A549 (cell line): ENCODE measurements at regions not wholly inside any gene's neighbourhood (a gene's known extent, or its start where the extent isn't known, plus 50 kb on each side); places are given as distances from the start of the nearest gene placed in this dataset.
"Not testable (repeated sequence)": the region's sequence is repeated elsewhere in the genome, so short reads cannot be mapped to it uniquely, and the experiment has no call there.

ENCODE experiments used
- ATAC-seq, 2 experiments: fragments of 200-7000 bp in 1 of 2; fragments of >200 bp in 1 of 2; cut with Nextera tagmentation in 1 of 2; cut with Tn5 transposase in 1 of 2; 3 replicates each; pipeline versions ENCODE4 v1.8.0 to v1.9.1; 2018 to 2020; ENCODE audit warnings: mild to moderate bottlenecking in 1 of 2, moderate library complexity in 1 of 2
- CTCF ChIA-PET: fragments of 300-600 bp; sonication (Branson Sonifier 250); formaldehyde crosslinking; extraction: SDS; loops from one replicate; lab custom pipeline; 2021; ENCODE audit warnings: antibody characterized with exemption, inconsistent platforms; lab: Yijun Ruan, JAX
- POLR2A ChIA-PET: fragments of 350-600 bp; formaldehyde crosslinking; extraction: SDS; loops from one replicate; lab custom pipeline; 2021; ENCODE audit warnings: antibody characterized with exemption, inconsistent platforms; lab: Yijun Ruan, JAX
- DNase-seq, 2 experiments: peaks; one replicate each; pipeline versions ENCODE4 v3.0.0 to v3.0.0-alpha.2; 2011 to 2016; ENCODE audit warnings: low read depth in 1 of 2, low spot score in 1 of 2
- FAIRE-seq: peaks from 2 replicates; lab custom pipeline; 2011; peaks lifted over from hg19 to GRCh38; lab: Jason Lieb, UNC
- H3K27ac ChIP-seq, 2 experiments: fragments of >200 bp; sonication (Bioruptor Twin); formaldehyde crosslinking; 3 replicates each; pipeline ENCODE4 v1.5.1; 2016 to 2017
- H3K4me1 ChIP-seq: fragments of >200 bp; sonication (Bioruptor Twin); formaldehyde crosslinking; 3 replicates; pipeline ENCODE4 v1.6.1; 2016
- H3K4me2 ChIP-seq: fragments of >200 bp; sonication (Bioruptor Twin); formaldehyde crosslinking; 3 replicates; pipeline ENCODE4 v1.6.1; 2016
- H3K4me3 ChIP-seq: fragments of >200 bp; sonication (Bioruptor Twin); formaldehyde crosslinking; 3 replicates; pipeline ENCODE4 v1.5.1; 2016
- H3K9me3 ChIP-seq: fragments of >200 bp; sonication (Bioruptor Twin); formaldehyde crosslinking; 3 replicates; pipeline ENCODE4 v1.6.1; 2016
- ATOH8 ChIP-seq: fragments of 250-450 bp; sonication (Bioruptor Pico); IDR thresholded peaks from 2 replicates; pipeline ENCODE4 v1.5.0; 2020; ENCODE audit warnings: low read depth, mild to moderate bottlenecking, moderate library complexity
- CEBPB ChIP-seq, 2 experiments: fragments of >200 bp in 1 of 2; sonication (Bioruptor Twin) in 1 of 2; formaldehyde crosslinking in 1 of 2; IDR thresholded peaks; 2 replicates each; pipeline ENCODE4 v1.6.1; 2012 to 2016
- E2F6 ChIP-seq: IDR thresholded peaks from 2 replicates; pipeline ENCODE4 v1.6.1; 2012; ENCODE audit warnings: low read depth, borderline replicate concordance
- EP300 ChIP-seq, 2 experiments: fragments of >200 bp; sonication (Bioruptor Twin); formaldehyde crosslinking; IDR thresholded peaks; 2 replicates in 1 of 2; 3 replicates in 1 of 2; pipeline ENCODE4 v1.6.1; 2016 to 2017
- GATA3 ChIP-seq: IDR thresholded peaks from 2 replicates; pipeline ENCODE4 v1.6.1; 2012; ENCODE audit warnings: borderline replicate concordance
- JUNB ChIP-seq: fragments of >200 bp; sonication (Bioruptor Twin); formaldehyde crosslinking; IDR thresholded peaks from 2 replicates; pipeline ENCODE4 v1.6.1; 2016
- KDM5A ChIP-seq: fragments of 200-600 bp; sonication (generic); IDR thresholded peaks from 2 replicates; pipeline ENCODE4 v1.6.1; 2016; ENCODE audit warnings: antibody characterized with exemption, mild to moderate bottlenecking
- MAFK ChIP-seq: fragments of 450-650 bp; IDR thresholded peaks from 2 replicates; pipeline ENCODE4 v1.6.1; 2014; ENCODE audit not compliant: partially characterized antibody
- MAX ChIP-seq: IDR thresholded peaks from 2 replicates; pipeline ENCODE4 v1.6.1; 2012
- NFE2L2 ChIP-seq: fragments of 150-350 bp; conservative IDR thresholded peaks from 2 replicates; pipeline ENCODE4 v1.6.1; 2014; ENCODE audit warnings: low read length
- POLR2AphosphoS2 ChIP-seq: conservative IDR thresholded peaks from 2 replicates; pipeline ENCODE4 v1.6.1; 2012; ENCODE audit warnings: low read length, improper control_type of control experiment, inconsistent platforms
- RARB ChIP-seq: fragments of 250-450 bp; sonication (Bioruptor Pico); IDR thresholded peaks from 2 replicates; pipeline ENCODE4 v1.8.0; 2021; ENCODE audit warnings: mild to moderate bottlenecking, moderate library complexity
- RCOR1 ChIP-seq: fragments of 150-350 bp; IDR thresholded peaks from 2 replicates; pipeline ENCODE4 v1.6.1; 2014; ENCODE audit warnings: antibody characterized with exemption, low read length, low read depth
- RFX5 ChIP-seq: fragments of 450-650 bp; IDR thresholded peaks from 2 replicates; pipeline ENCODE4 v1.7.1; 2014; ENCODE audit warnings: antibody characterized with exemption, mild to moderate bottlenecking, moderate library complexity
- SMC3 ChIP-seq: fragments of >200 bp; sonication (Bioruptor Twin); formaldehyde crosslinking; IDR thresholded peaks from 3 replicates; pipeline ENCODE4 v1.6.1; 2018; ENCODE audit warnings: inconsistent platforms
- TP53 ChIP-seq: fragments of 250-450 bp; sonication (Bioruptor Pico); IDR thresholded peaks from 2 replicates; pipeline ENCODE4 v1.5.0; 2021; ENCODE audit warnings: mild to moderate bottlenecking, moderate library complexity
- ZNF302 ChIP-seq: fragments of 250-450 bp; sonication (Bioruptor Pico); IDR thresholded peaks from 2 replicates; pipeline ENCODE4 v1.9.0; 2021; ENCODE audit warnings: inconsistent platforms, mild to moderate bottlenecking, moderate library complexity
- WGBS: methylation state at CpG from one replicate; pipeline ENCODE4 v1.1.6; 2017; ENCODE audit errors: missing lambda C conversion rate; 5-methylcytosine and 5-hydroxymethylcytosine counted together
- TF ChIP-seq, protein P1 (sequence below): fragments of 150-350 bp; IDR thresholded peaks from 2 replicates; pipeline ENCODE4 v1.6.1; 2014; ENCODE audit warnings: low read depth, mild to moderate bottlenecking, low read length
- TF ChIP-seq, protein P2 (sequence below): fragments of >200 bp; sonication (Bioruptor Twin); formaldehyde crosslinking; IDR thresholded peaks from 3 replicates; pipeline ENCODE4 v1.6.1; 2016

DNA sequence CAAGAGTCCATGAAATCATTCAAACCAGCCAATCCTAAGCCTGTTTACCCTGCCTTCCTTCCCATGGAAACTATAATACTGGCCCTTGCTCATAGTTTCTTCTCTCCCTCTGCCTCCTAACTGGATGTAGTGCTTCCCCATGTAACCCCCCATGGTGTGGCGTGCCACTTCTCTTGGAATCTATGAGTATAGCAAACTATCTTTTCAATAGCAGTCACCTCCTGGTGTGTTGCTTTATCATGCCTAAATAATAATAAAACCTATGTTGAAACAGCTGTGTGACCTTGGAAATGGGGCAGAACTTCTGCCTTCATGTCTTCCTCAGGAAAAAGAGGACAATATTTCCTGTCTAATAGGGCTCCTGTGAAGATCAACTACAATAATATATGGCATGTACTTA lies 234.8 kb upstream of the EDNRA start:
- peaks cover 19% of the 10 kb centered on the region for H3K4me1 ChIP-seq
- H3K27ac ChIP-seq: peak overlapping the region in 1 of 2 experiments; percentile 83; a peak in 3 of 6 replicates
- H3K4me2 ChIP-seq: no peak overlapping the region
- ChIA-PET CTCF (no interaction called here), POLR2A (no interaction called here)
- 78% methylated on average over 1 of the region's 1 CpG for WGBS
- ATAC-seq: no peak
- H3K4me3 ChIP-seq: no peak overlapping the region
- FAIRE-seq: no peak
- no peak for DNase-seq
- H3K9me3 ChIP-seq: 0 out of 3 replicates have a peak, but pooled peaks cover 2% of the 10 kb centered on the region
- no peak for TF ChIP-seq ATOH8
- no peak for TF ChIP-seq MAFK
- TF ChIP-seq, protein P1, sequence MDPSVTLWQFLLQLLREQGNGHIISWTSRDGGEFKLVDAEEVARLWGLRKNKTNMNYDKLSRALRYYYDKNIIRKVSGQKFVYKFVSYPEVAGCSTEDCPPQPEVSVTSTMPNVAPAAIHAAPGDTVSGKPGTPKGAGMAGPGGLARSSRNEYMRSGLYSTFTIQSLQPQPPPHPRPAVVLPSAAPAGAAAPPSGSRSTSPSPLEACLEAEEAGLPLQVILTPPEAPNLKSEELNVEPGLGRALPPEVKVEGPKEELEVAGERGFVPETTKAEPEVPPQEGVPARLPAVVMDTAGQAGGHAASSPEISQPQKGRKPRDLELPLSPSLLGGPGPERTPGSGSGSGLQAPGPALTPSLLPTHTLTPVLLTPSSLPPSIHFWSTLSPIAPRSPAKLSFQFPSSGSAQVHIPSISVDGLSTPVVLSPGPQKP: no peak
- TF ChIP-seq, protein P2, sequence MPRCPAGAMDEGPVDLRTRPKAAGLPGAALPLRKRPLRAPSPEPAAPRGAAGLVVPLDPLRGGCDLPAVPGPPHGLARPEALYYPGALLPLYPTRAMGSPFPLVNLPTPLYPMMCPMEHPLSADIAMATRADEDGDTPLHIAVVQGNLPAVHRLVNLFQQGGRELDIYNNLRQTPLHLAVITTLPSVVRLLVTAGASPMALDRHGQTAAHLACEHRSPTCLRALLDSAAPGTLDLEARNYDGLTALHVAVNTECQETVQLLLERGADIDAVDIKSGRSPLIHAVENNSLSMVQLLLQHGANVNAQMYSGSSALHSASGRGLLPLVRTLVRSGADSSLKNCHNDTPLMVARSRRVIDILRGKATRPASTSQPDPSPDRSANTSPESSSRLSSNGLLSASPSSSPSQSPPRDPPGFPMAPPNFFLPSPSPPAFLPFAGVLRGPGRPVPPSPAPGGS: no peak
- TF ChIP-seq RARB (CRISPR knock-in tag): no peak
- no peak for TF ChIP-seq JUNB
- no peak for TF ChIP-seq KDM5A
- TF ChIP-seq CEBPB (IDR thresholded peaks at IDR 0.05): no peak

DNA sequence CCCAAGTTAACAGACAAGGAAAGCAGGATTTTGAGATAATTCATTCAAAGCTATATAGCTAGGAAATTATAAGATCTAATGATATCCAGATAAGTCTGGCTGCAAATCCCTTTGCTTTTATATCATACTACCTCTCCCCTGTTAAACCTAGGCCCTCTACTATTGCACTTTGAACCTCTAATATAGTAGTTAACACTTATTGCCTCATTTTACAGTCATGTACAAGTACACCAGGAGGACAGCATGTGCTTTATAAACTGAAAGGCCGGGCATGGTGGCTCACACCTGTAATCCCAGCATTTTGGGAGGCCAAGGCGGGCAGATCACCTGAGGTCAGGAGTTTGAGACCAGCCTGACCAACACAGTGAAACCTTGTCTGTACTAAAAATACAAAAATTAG lies 234.4 kb upstream of the EDNRA start:
- ATAC-seq, H3K9me3 ChIP-seq, H3K4me3 ChIP-seq, CTCF ChIA-PET, FAIRE-seq, POLR2A ChIA-PET, DNase-seq: not testable (repeated sequence)
- H3K27ac ChIP-seq: peak overlapping the region; percentile 82 to 83
- peaks cover 19% of the 10 kb centered on the region for H3K4me1 ChIP-seq
- peak overlapping the region; percentile 66; the same call in 2 of the 3 replicates for H3K4me2 ChIP-seq
- WGBS: 80% methylated on average over 2 of the region's 2 CpGs

GRCh38 chr4:147247579-147247978 lies 233.3 kb upstream of the EDNRA start:
- 0 out of 3 replicates have a peak, but pooled peaks cover 2% of the 10 kb centered on the region for H3K9me3 ChIP-seq
- peaks cover 19% of the 10 kb centered on the region for H3K4me1 ChIP-seq
- TF ChIP-seq SMC3 (peak; percentile 15; the same call in 2 of the 3 replicates), RCOR1 (no peak), POLR2AphosphoS2 (no peak), MAFK (peak; percentile 95), GATA3 (peak; percentile 18; the same call in 1 of the 2 replicates), TP53 (no peak), MAX (peak; percentile 76), E2F6 (peak; percentile 47; the same call in 1 of the 2 replicates), ZNF302 (CRISPR knock-in tag) (0 out of 2 replicates have a peak, but pooled peaks have one; percentile 35), NFE2L2 (peak; percentile 69)
- ChIA-PET CTCF (no interaction called here), POLR2A (no interaction called here)
- 6% methylated on average over 2 of the region's 2 CpGs for WGBS
- H3K4me3 ChIP-seq: no peak overlapping the region
- ATAC-seq (peak; percentile 86 to 94), DNase-seq (peak; percentile 22 to 75), FAIRE-seq (no peak)
- H3K4me2 ChIP-seq: peak overlapping the region; percentile 66
- peak overlapping the region; percentile 82 to 83 for H3K27ac ChIP-seq

DNA sequence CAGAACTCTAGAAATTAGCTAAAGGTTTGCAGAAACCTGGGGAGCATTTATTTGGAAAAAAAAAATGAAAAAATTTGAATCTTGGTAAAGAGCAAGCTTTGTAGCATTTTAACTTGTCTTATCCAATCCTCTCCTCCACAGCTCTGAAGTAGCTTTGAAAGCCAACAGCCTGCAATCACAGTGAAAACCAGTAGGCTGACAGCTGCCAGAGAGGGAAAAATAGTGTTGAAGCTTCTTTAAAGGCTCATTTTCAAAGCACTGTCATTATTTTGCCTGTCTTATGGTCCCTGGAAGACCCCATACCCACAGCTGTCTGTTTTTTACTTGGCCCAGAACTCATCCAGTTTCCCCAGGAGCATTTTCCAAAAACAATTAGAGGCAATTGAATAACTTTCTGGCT lies 230.8 kb upstream of the EDNRA start:
- H3K4me2 ChIP-seq: no peak overlapping the region
- 0 out of 3 replicates have a peak, but pooled peaks cover 2% of the 10 kb centered on the region for H3K9me3 ChIP-seq
- ATAC-seq (no peak), DNase-seq (no peak), FAIRE-seq (no peak)
- H3K4me3 ChIP-seq: no peak overlapping the region
- peaks cover 19% of the 10 kb centered on the region for H3K4me1 ChIP-seq
- ChIA-PET CTCF (no interaction called here), POLR2A (no interaction called here)
- H3K27ac ChIP-seq: no peak overlapping the region
- TF ChIP-seq RFX5: no peak
- no peak for TF ChIP-seq RARB (CRISPR knock-in tag)
- no peak for TF ChIP-seq EP300 (IDR thresholded peaks at IDR 0.05)

GRCh38 chr4:147255268-147255667 lies 225.6 kb upstream of the EDNRA start:
- H3K27ac ChIP-seq, H3K4me1 ChIP-seq, FAIRE-seq, CTCF ChIA-PET, H3K9me3 ChIP-seq, ATAC-seq, H3K4me3 ChIP-seq, DNase-seq, POLR2A ChIA-PET, H3K4me2 ChIP-seq: not testable (repeated sequence)
- WGBS: 67% methylated on average over 7 of the region's 11 CpGs

GRCh38 chr4:147259271-147259670 lies 221.6 kb upstream of the EDNRA start:
- H3K4me2 ChIP-seq, ATAC-seq, H3K4me1 ChIP-seq, POLR2A ChIA-PET, H3K4me3 ChIP-seq, DNase-seq, H3K9me3 ChIP-seq, FAIRE-seq, H3K27ac ChIP-seq, CTCF ChIA-PET: not testable (repeated sequence)
- 25% methylated on average over 1 of the region's 1 CpG for WGBS
